Omental fat pad (tissue), 3 donors: ENCODE measurements at regions not wholly inside any gene's neighbourhood (a gene's known extent, or its start where the extent isn't known, plus 50 kb on each side); places are given as distances from the start of the nearest gene placed in this dataset.

Experiments used
- ATAC-seq: fragments of 150-250 bp; one replicate; pipeline ENCODE4 v1.9.1; 2016; ENCODE audit warnings: mild to moderate bottlenecking, moderate library complexity; ENCODE audit not compliant: low FRiP score
- DNase-seq: peaks from one replicate; pipeline ENCODE4 v3.0.0-alpha.2; 2019; ENCODE audit warnings: low spot score
- TF ChIP-seq, protein P1 (sequence below), 3 donors: fragments of 450-650 bp; IDR thresholded peaks; one replicate each; pipeline ENCODE4 v1.5.1; 2016 to 2017; ENCODE audit warnings: antibody characterized with exemption in 3 of 3, mild to moderate bottlenecking in 3 of 3, moderate library complexity in 2 of 3

DNA sequence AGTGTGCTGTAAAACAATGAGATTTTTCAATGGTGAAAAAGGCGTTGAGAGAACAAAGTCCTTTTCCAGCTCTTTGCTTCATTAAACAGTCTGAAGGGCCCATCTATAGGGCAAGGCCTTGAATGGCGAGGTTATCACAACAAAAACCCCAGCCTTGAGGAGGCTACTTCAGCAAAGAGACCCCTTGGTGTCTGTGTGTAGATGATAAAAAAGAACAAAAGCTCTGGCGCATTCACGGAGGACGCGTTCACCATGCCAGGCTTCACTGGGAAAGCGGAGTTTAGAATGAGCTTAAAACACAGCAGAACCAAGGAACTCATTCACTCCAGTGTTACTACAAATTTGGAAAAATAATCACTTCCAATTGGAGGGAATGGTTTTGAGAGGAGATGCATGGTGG, 530.0 kb upstream of the ARGLU1 start:
- TF ChIP-seq, protein P1, sequence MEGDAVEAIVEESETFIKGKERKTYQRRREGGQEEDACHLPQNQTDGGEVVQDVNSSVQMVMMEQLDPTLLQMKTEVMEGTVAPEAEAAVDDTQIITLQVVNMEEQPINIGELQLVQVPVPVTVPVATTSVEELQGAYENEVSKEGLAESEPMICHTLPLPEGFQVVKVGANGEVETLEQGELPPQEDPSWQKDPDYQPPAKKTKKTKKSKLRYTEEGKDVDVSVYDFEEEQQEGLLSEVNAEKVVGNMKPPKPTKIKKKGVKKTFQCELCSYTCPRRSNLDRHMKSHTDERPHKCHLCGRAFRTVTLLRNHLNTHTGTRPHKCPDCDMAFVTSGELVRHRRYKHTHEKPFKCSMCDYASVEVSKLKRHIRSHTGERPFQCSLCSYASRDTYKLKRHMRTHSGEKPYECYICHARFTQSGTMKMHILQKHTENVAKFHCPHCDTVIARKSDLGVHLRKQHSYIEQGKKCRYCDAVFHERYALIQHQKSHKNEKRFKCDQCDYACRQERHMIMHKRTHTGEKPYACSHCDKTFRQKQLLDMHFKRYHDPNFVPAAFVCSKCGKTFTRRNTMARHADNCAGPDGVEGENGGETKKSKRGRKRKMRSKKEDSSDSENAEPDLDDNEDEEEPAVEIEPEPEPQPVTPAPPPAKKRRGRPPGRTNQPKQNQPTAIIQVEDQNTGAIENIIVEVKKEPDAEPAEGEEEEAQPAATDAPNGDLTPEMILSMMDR (IDR thresholded peaks at IDR 0.05): no peak
- ATAC-seq (no peak), DNase-seq (no peak)

DNA sequence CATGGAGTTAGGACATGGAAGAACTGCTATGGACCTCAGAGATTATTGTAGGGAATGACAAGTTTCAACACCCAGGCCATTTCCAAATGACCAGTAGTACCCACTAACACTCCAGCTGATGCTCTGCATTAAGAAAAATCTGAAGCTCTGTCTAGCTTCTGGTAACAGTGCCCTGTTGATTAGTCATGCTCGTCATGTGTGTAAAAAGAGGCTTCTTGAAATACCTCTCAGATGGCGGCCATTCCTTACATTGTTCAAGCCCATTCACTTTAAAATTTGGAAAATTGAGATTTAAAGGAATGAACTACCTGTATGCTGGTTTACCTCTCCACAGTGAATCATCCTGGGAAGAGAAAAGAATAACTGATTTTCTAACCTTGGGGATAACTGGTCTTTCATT, 527.9 kb upstream of the ARGLU1 start:
- TF ChIP-seq, protein P1 (IDR thresholded peaks at IDR 0.05): no peak
- ATAC-seq (no peak), DNase-seq (no peak)

DNA sequence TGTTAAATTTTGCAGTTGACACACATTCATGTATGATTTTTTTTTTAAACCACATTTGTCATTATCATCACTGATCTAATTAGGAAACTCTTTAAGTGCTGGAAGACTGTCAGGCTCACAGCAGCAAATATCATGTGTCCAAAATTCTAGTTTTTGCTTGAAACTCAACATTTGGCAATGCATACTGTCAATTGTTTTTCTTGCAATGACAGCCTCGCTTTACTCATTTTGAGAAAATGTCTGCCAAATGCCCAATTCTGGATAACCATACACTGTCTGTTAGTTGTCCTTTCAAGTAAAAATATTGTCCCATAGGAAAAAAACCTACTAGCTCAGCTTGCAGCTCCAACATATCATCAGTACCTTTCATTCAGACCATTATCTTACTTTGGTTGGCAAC, 523.9 kb upstream of the ARGLU1 start:
- ATAC-seq (no peak), DNase-seq (no peak)
- TF ChIP-seq, protein P1 (IDR thresholded peaks at IDR 0.05): no peak

DNA sequence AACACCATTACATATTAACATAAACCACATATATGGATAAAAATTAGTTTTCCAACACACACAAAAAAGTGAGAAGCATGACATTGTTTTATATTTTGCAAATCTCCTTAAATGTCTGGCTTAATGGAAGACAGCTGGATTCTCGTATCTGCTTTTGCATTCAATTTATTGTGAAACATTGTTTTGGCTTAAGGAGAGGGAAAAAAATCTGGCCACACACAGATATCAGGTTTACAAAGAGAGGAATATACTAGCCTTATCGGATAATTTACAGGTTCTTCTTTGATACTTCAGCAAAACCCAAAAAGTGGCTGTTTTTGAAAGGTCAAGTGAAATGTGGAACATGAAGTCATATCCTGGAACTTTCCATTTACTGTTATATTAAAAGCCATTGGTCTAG, 523.5 kb upstream of the ARGLU1 start:
- DNase-seq (no peak), ATAC-seq (no peak)
- TF ChIP-seq, protein P1 (IDR thresholded peaks at IDR 0.05): no peak

DNA sequence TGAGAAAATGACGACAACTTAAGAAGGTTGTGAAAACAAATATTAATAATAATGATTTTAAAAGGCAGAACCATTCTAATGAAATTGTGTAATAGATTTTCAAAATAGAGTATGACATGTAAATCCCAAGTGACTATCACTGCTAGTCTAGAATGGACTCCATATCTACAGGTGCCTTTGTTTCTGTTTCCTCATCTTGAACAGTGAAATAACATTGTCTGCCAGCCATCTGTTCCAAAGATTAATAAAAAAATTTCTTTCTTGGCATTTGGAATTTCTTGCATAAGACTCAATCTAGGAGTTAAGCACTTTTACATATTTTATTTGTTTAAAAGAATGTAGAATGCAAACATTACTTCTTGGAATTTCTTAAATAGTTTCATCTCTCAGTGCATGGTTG, 520.1 kb upstream of the ARGLU1 start:
- DNase-seq (no peak), ATAC-seq (no peak)
- TF ChIP-seq, protein P1 (IDR thresholded peaks at IDR 0.05): no peak

DNA sequence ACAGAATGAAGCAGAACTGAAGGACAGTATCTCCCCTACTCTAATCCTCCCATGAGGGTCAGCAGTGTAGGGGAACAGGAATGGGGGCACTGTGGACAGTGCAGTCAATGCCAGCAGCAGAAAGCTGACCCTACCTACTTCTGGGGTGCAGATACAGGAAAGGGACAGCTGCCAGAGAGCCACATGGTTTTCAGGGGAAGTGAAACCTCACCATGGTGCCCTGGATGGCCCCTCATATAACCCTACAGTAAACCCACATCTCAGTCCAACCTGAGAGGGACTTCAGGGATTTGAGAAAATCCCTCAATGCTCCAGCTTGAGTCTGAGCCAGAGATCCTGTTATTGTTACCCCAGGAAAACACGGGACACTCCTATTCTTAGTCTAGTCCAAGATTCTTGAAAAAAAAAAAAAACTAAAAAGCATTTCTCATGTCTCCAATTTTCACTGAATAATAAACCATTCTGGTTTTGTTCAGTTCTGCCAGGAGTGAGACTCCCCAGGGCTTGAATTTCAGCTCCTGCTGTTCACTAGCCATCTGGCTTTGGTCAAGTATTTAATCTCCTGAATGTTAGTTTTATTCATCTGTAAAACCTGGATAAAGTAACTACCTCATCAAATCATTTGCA, 511.6 kb upstream of the ARGLU1 start:
- TF ChIP-seq, protein P1 (IDR thresholded peaks at IDR 0.05): no peak
- ATAC-seq: no peak
- no peak for DNase-seq

DNA sequence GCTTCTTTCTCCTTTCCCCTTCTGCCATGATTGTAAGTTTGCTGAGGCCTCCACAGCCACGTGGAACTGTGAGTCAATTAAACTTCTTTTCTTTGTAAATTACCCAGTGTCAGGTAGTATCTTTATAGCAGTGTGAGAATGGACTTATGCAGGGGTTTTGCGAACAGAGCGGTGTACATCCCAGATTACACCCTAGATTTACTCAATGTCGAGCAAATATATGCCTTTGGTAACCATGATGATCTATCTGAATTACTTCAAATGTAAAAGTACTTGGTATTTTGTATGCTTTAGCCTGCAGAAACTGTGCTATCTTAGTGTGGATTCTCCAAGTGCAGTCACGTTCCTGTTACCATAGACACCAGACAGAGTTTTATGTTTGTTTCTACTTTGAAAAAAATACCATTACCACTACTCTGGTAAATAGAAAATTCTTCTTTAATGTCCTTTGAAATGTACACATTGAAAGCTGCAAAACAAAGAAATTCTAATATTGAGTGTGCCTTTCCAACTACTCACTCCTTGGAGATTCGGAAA, 510.4 kb upstream of the ARGLU1 start:
- ATAC-seq (no peak), DNase-seq (no peak)
- TF ChIP-seq, protein P1 (IDR thresholded peaks at IDR 0.05): no peak
